GM12892 (cell line): ENCODE measurements at regions not wholly inside any gene's neighbourhood (a gene's known extent, or its start where the extent isn't known, plus 50 kb on each side); places are given as distances from the start of the nearest gene placed in this dataset.

ENCODE experiments used
- POLR2A ChIP-seq: IDR thresholded peaks from 2 replicates; pipeline ENCODE4 v1.6.1; 2011; ENCODE audit warnings: low read depth, low read length, control low read depth
- POLR2AphosphoS5 ChIP-seq: IDR thresholded peaks from 2 replicates; pipeline ENCODE4 v1.6.1; 2011; ENCODE audit warnings: low read depth, low read length, control low read depth

- TF ChIP-seq POLR2A (no peak), POLR2AphosphoS5 (no peak)
Observed at GRCh38 chr14:87508333-87508732, 484.6 kb downstream of the GALC start.
